ENCODE measurements at regions not wholly inside any gene's neighbourhood (a gene's known extent, or its start where the extent isn't known, plus 50 kb on each side); places are given as distances from the start of the nearest gene placed in this dataset.

- TF ChIP-seq, protein P1, sequence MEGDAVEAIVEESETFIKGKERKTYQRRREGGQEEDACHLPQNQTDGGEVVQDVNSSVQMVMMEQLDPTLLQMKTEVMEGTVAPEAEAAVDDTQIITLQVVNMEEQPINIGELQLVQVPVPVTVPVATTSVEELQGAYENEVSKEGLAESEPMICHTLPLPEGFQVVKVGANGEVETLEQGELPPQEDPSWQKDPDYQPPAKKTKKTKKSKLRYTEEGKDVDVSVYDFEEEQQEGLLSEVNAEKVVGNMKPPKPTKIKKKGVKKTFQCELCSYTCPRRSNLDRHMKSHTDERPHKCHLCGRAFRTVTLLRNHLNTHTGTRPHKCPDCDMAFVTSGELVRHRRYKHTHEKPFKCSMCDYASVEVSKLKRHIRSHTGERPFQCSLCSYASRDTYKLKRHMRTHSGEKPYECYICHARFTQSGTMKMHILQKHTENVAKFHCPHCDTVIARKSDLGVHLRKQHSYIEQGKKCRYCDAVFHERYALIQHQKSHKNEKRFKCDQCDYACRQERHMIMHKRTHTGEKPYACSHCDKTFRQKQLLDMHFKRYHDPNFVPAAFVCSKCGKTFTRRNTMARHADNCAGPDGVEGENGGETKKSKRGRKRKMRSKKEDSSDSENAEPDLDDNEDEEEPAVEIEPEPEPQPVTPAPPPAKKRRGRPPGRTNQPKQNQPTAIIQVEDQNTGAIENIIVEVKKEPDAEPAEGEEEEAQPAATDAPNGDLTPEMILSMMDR (IDR thresholded peaks at IDR 0.05; ENCODE audit: low read depth, low read length), result peak; percentile 80
- H3K4me1 ChIP-seq, result no peaks in the 10 kb centered on the region; the same call in 1 of the 2 replicates
- no peaks in the 10 kb centered on the region for H3K9me3 ChIP-seq
- H3K36me3 ChIP-seq, result no peaks in the 10 kb centered on the region
- DNase-seq, result peak; percentile 57
- no peak overlapping the region for H3K4me3 ChIP-seq (ENCODE audit: low read depth, low read length)
- no peaks in the 10 kb centered on the region for H3K27me3 ChIP-seq
Measured at GRCh38 chr21:24045775-24046215, 1561.5 kb downstream of the MRPL39 start.

DNA sequence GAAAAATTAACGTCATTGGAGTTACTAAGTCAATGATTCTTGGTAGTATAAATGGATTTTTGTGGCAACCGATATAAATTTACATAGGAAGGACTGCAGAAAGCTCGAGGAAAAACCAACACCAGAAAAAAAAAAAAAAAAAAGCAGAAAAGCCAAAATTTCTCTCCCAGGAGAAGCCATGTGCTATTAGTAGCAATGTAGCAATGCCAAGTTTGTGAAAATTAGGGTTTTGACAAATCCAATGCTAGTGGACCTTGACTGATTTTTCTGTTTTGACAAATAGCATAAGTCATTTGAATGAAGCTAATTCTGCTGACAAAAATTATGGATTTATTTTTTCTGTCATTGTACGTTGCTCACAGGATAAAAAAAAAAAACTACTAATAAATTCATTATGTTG lies 1561.9 kb downstream of the MRPL39 start:
- Histone ChIP-seq H3K4me1 (no peaks in the 10 kb centered on the region; the same call in 1 of the 2 replicates), H3K36me3 (no peaks in the 10 kb centered on the region), H3K4me3 (ENCODE audit: low read depth, low read length) (no peak overlapping the region), H3K9me3 (no peaks in the 10 kb centered on the region), H3K27me3 (no peaks in the 10 kb centered on the region)
- TF ChIP-seq, protein P1 (IDR thresholded peaks at IDR 0.05; ENCODE audit: low read depth, low read length), result no peak
- no peak for DNase-seq

GRCh38 chr21:24042687-24043086 lies 1564.6 kb downstream of the MRPL39 start:
- Histone ChIP-seq H3K4me3 (ENCODE audit: low read depth, low read length) (no peak overlapping the region), H3K9me3 (no peaks in the 10 kb centered on the region), H3K27me3 (no peaks in the 10 kb centered on the region), H3K36me3 (no peaks in the 10 kb centered on the region), H3K4me1 (no peaks in the 10 kb centered on the region; the same call in 1 of the 2 replicates)
- TF ChIP-seq, protein P1 (IDR thresholded peaks at IDR 0.05; ENCODE audit: low read depth, low read length), result no peak
- no peak for DNase-seq

- no peak overlapping the region for H3K4me3 ChIP-seq (ENCODE audit: low read depth, low read length)
- no peaks in the 10 kb centered on the region for H3K9me3 ChIP-seq
- TF ChIP-seq, protein P1 (IDR thresholded peaks at IDR 0.05; ENCODE audit: low read depth, low read length), result no peak
- no peaks in the 10 kb centered on the region for H3K4me1 ChIP-seq
- no peak for DNase-seq
- H3K27me3 ChIP-seq, result no peaks in the 10 kb centered on the region
- H3K36me3 ChIP-seq, result no peaks in the 10 kb centered on the region
Measured at GRCh38 chr21:24032709-24033232, 1574.5 kb downstream of the MRPL39 start.

DNA sequence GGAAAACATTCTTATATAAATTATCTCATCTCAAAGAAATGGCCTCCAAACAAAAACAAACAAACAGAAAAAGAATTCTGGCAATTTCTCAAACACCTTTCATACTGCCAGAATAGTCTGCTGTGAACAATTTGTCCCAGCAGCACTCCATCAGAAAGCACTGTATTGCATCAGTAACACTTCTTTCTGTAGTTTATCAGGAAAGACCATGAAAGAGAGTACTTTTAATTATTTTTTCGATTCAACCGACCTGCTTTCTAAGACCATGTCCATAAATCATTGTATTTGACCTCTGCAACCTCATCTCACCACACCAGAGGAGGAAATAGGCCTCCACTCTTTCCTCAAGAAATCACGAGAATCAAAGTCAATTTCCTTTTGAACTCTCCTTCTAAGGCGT lies 1579.9 kb downstream of the MRPL39 start:
- Histone ChIP-seq H3K9me3 (no peaks in the 10 kb centered on the region), H3K36me3 (no peaks in the 10 kb centered on the region), H3K4me3 (ENCODE audit: low read depth, low read length) (no peak overlapping the region), H3K4me1 (peaks cover 16% of the 10 kb centered on the region), H3K27me3 (no peaks in the 10 kb centered on the region)
- TF ChIP-seq, protein P1 (IDR thresholded peaks at IDR 0.05; ENCODE audit: low read depth, low read length), result no peak
- no peak for DNase-seq

DNA sequence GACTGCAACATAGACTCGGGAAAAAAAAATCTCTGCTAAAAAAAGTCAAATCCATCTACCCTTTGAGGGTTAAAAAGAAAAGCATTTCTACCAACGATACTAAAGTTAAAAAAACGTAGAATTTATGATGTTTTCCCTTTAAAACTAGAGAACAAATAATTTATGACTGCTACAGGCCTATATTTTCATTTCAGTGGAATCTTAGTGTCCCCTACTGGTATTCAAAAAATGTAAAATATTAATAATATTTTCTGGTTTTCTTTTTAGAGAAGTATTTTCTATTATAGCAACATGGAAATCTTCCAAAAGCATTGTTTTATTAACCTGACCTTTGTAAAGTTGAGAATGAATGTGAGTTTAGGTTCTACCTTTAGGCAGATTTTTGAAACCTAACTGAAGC lies 1582.2 kb downstream of the MRPL39 start:
- Histone ChIP-seq H3K4me3 (ENCODE audit: low read depth, low read length) (no peak overlapping the region), H3K4me1 (peaks cover 16% of the 10 kb centered on the region), H3K36me3 (no peaks in the 10 kb centered on the region), H3K9me3 (no peaks in the 10 kb centered on the region; the same call in none of the 2 replicates), H3K27me3 (no peaks in the 10 kb centered on the region)
- TF ChIP-seq, protein P1 (IDR thresholded peaks at IDR 0.05; ENCODE audit: low read depth, low read length), result peak; percentile 13; the same call in 1 of the 2 replicates
- no peak for DNase-seq
